Stimulated activated CD4-positive, alpha-beta T cell treated with anti-CD3 and anti-CD28 coated beads, Interleukin-4, amount 100 ng/mL, for 24 hours (primary cell): ENCODE measurements at regions not wholly inside any gene's neighbourhood (a gene's known extent, or its start where the extent isn't known, plus 50 kb on each side); places are given as distances from the start of the nearest gene placed in this dataset.

ENCODE experiments used
- DNase-seq: peaks from one replicate; pipeline ENCODE4 v3.0.0-alpha.2; 2020

GRCh38 chr7:67771846-67772605 lies 775.4 kb downstream of the TYW1 start:
- DNase-seq, result no peak

GRCh38 chr7:67773081-67773480 lies 776.4 kb downstream of the TYW1 start:
- no peak for DNase-seq

- no peak for DNase-seq
Measured at GRCh38 chr7:67777119-67777518, 780.5 kb downstream of the TYW1 start.

- DNase-seq, result no peak
Measured at GRCh38 chr7:67781841-67782240, 785.2 kb downstream of the TYW1 start.

GRCh38 chr7:67786021-67786420 lies 789.4 kb downstream of the TYW1 start:
- no peak for DNase-seq

GRCh38 chr7:67788669-67789068 lies 792.0 kb downstream of the TYW1 start:
- DNase-seq, result no peak

GRCh38 chr7:67791918-67792317 lies 795.3 kb downstream of the TYW1 start:
- DNase-seq, result no peak

- no peak for DNase-seq
Measured at GRCh38 chr7:67794544-67794943, 797.9 kb downstream of the TYW1 start.

- DNase-seq, result no peak
Measured at GRCh38 chr7:67803789-67804188, 807.2 kb downstream of the TYW1 start.

- DNase-seq, result no peak
Measured at GRCh38 chr7:67805921-67806471, 809.4 kb downstream of the TYW1 start.

- no peak for DNase-seq
Measured at GRCh38 chr7:67807826-67808225, 811.2 kb downstream of the TYW1 start.

GRCh38 chr7:67809586-67809985 lies 813.0 kb downstream of the TYW1 start:
- DNase-seq, result no peak

- DNase-seq, result no peak
Measured at GRCh38 chr7:67813621-67814292, 817.1 kb downstream of the TYW1 start.

- no peak for DNase-seq
Measured at GRCh38 chr7:67817481-67817880, 820.8 kb downstream of the TYW1 start.

- no peak for DNase-seq
Measured at GRCh38 chr7:67821116-67821515, 824.5 kb downstream of the TYW1 start.

- no peak for DNase-seq
Measured at GRCh38 chr7:67823345-67823744, 826.7 kb downstream of the TYW1 start.

- DNase-seq, result no peak
Measured at GRCh38 chr7:67825356-67825755, 828.7 kb downstream of the TYW1 start.

- no peak for DNase-seq
Measured at GRCh38 chr7:67841896-67842295, 845.3 kb downstream of the TYW1 start.

- no peak for DNase-seq
Measured at GRCh38 chr7:67842571-67842970, 845.9 kb downstream of the TYW1 start.

GRCh38 chr7:67843001-67843565 lies 846.5 kb downstream of the TYW1 start:
- no peak for DNase-seq

- DNase-seq, result no peak
Measured at GRCh38 chr7:67843615-67844014, 847.0 kb downstream of the TYW1 start.

GRCh38 chr7:67847092-67847787 lies 850.6 kb downstream of the TYW1 start:
- no peak for DNase-seq
